ENCODE measurements at regions not wholly inside any gene's neighbourhood (a gene's known extent, or its start where the extent isn't known, plus 50 kb on each side); places are given as distances from the start of the nearest gene placed in this dataset.

DNA sequence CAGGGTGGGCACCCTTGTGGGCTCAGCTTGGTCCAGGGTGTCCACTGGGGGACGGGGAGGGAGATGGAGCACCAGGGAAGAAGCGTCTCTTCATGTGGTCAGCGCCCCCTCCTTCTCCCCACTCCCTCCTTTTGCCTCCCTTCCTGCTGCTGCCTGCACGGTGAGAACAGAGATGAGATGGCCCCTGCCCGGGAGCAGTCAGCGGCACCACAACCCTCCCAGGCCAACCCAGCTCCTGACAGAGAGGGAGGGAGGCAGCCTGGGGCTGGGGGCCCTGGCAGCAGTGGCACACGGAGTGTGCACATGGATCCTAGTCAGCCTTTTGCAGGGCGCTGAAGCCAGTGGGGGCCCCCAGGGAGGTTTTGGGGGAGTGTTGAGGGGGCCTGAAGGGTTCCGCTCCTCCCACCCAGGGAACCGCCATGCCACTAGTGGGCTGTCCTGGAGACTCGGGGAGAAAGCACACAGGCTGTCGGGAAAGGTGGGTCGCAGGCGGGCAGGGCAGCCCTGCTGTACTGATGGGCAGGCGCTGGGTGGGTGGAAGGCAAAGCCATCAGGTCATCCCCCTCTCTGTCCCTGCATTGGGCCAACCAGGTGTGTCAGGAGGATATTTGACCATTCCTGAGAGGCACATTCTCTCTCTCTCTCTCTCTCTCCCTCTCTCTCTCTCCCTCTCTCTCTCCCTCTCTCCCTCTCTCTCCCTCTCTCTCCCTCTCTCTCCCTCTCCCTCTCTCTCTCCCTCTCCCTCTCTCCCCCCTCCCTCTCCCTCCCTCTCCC lies 94.3 kb upstream of the BHLHE23 start:
- no peak for DNase-seq (ENCODE audit: low spot score)

DNA sequence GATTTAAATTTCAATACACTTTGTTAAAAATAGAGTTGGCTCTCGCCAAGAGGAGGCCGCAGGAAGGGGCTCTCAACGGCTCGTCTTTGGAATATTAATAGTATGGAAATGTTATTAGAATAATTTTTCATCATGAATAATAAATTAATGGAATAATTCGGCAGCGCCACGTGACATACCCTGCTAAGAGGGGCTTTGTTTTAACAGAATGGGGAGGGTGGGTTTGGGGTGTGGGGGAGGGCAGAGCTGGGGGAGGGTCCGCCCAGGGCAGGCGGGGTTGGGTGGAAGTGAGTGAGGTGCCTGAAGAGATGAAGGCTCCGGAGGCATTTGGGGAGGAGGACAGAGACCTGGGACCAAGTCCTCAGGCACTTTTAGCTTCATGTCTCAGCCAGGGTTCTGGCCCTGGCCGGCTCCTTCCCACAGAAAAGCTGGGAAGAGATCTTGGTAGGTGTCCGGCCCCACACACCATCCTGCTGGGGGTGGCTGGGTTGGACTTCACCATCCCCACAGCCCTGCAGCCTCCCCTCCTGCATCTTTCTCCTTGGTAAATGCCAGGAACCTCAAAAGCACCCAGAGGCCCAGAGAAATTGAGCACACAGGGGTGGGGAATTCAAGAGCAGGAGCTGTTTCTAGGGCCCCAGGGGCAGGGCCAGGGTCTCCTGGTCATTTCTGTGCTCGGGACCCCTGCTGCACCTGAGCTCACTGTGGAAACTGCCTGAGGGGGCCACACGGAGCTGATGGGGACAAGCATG lies 93.6 kb upstream of the BHLHE23 start:
- no peak for DNase-seq (ENCODE audit: low spot score)

- DNase-seq (ENCODE audit: low spot score), result no peak
These were observed 92.9 kb upstream of the BHLHE23 start for GRCh38 chr20:63099456-63100173.

DNA sequence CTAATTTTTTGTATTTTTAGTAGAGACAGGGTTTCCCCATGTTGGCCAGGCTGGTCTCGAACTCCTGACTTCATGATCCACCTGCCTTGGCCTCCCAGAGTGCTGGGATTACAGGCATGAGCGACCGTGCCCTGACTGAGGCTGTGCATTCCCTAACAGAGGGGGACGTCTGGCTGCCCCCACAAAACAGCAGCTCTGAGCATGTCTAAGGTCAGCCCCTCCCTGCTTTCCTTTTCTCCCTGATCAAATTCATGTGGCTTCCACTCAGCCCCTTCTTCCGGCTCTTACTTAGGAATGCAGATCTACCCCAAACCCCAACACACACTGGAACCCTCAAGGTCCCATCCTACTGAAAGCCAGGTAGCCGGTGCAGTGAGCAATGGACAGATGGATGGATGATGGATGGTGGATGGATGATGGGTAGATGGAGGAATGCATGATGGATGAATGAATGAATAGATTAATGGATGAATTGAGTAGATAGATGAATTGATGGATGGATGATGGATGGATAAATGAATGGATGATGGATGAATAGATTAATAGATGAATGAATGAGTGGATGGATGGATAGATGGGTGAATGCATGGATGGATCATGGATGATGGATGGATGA lies 91.5 kb upstream of the BHLHE23 start:
- no peak for DNase-seq (ENCODE audit: low spot score)

GRCh38 chr20:63097336-63097831 lies 90.6 kb upstream of the BHLHE23 start:
- DNase-seq (ENCODE audit: low spot score), result no peak

DNA sequence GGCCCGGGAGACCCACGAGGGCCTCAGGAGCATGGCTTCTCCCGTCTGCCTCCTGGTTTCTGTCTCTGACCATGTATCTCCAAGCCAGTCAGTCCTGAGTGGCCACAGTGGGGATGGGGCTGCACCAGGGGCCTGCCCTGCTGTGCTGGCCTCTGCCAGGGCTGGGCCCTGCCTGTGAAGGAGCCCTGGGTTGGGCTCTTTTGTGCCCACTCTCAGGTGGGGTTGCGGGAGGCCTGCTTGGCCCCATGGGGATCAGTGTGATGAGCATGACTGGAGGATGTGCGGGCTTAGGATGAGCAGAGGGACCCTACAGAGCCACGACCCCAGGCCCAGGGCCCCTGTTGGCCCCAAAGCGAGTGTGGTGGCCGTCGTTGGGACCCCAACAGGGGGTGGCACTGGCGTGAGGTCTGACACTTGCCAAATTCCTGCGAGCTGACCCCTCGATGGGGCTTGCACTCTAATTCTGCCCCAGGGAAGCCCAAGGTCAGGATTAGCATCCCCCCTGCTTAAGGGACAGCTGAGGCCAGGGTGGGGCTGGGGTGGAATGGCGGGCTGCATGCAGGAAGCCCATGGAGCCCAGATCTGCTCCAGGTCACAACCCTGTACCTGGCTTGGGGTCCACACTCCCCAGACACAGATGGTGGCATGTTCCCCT lies 90.0 kb upstream of the BHLHE23 start:
- no peak for DNase-seq (ENCODE audit: low spot score)

DNA sequence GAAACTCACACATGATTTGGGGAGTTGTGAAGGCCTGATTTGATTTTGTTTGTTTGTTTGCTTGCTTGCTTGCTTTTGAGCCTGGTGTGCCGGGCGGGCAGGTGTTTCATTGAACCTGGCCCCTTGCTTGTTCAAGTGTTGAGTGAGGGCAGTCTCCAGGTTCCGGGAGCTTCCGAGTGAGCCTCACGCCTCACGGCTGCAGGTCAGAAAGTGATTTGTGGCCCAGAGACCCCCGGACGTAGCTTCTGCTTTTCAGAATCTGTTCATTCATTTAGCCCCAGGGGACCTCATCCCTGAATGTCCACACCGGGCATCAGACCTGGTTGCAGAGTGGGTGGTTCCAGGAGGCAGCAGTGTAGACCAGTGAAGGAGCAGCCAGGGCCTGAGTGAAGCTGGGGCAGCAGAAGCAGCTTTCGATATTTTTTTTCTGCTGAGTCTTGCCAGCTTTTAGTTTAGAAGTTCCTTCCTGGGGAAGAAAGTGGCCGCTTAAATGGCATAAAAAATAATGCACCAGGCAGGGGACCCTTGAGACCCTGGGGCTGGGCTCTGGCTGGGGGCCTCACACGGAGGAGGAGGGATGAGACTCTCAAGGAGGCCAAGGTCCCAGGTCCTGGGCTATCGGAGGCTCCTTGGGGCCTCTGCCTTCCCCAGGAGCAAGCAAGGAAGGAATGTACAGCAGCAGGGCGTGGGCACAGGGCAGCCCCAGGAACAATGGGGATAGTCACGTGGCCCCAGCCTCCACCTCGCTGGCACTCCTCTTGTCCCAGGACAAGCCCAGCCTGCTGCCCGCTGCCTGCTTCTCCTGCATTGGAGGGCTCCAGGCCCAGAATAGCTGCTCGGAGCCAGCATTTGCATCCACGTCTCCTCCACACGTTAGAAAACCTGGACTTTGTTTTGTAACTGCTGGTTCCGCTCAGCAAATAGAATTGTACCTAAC lies 89.2 kb upstream of the BHLHE23 start:
- DNase-seq (ENCODE audit: low spot score), result no peak

DNA sequence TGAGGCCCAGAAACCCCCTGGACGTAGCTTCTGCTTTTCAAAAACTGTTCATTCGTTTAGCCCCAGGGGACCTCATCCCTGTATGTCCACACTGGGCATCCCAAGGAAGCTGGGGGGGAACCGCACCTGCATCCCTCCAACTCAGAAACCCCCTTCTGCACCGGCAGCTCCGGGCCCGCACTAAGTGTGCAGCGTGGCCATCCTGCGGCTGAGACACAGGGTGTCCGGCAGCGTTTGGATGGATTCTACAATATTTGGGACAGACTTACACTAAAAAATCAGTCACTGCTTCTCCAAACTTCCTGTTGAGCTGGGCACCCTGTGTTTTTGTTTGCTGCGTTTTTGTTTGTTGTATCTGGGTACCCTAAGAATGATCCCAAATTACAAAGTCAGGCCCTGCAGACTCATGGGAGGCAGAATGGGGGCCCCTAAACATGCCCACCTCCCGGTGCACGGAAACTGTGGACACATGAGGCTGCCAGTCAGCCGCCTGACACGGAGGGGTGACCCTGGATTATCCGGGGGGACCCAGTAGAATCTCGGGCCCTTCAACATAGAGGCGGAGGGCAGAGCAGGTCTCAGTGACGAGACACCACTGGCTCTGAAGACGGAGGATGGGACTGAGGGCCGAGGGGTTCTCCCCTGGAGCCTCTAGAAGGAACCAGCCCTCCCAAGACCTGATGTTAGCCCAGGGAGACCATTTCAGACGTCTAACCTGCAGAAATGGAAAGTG lies 88.2 kb upstream of the BHLHE23 start:
- no peak for DNase-seq (ENCODE audit: low spot score)

GRCh38 chr20:63093966-63094766 lies 87.4 kb upstream of the BHLHE23 start:
- DNase-seq (ENCODE audit: low spot score), result no peak

DNA sequence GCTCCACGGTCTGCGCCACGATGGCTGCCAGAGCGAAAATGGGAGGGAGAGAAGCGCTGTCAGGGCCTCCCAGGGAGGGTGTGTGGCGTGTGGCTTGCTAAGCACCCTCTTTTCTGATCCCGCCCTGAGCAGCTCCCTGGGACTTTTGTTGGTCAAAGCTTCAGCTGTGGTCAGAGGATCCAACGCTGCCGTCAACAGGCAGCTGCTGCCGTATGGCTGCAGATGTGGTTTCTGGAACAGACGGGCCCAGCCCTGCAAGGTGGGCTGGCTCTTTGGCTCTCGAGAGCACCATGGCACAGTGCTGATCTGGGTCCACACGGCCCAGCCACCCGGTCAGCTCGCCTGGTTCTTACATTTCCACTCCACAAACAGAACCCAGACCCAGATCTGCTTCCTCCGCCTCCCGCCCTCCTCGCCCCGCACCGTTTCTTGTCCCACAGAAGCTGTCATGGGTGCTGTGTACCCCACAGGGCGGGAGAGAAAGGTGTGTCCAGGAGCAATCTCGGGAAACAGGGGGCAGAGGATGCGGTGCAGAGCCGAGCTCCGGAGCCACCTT lies 86.0 kb upstream of the BHLHE23 start:
- no peak for DNase-seq (ENCODE audit: low spot score)

GRCh38 chr20:63091901-63092659 lies 85.3 kb upstream of the BHLHE23 start:
- no peak for DNase-seq (ENCODE audit: low spot score)

- DNase-seq (ENCODE audit: low spot score), result no peak
These were observed 84.2 kb upstream of the BHLHE23 start for GRCh38 chr20:63090682-63091571.

DNA sequence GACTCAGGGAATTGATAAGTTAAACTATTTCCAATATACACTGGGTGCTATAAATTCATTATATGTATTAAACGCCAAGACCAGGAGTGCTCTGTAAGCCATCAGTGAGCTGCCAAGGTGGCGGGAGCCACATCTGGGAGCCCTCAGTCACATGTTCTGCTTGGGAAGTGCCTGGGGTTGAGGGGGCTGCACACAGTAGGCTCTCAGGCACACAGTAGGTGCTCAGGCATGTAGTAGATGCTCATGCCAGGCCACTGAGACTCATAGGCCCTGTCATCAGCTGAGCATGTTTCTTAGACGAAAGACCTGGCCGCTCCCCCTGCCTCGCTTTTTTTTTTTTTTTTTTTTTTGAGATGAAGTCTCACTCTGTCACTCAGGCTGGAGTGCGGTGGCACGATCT lies 83.3 kb upstream of the BHLHE23 start:
- no peak for DNase-seq (ENCODE audit: low spot score)

DNA sequence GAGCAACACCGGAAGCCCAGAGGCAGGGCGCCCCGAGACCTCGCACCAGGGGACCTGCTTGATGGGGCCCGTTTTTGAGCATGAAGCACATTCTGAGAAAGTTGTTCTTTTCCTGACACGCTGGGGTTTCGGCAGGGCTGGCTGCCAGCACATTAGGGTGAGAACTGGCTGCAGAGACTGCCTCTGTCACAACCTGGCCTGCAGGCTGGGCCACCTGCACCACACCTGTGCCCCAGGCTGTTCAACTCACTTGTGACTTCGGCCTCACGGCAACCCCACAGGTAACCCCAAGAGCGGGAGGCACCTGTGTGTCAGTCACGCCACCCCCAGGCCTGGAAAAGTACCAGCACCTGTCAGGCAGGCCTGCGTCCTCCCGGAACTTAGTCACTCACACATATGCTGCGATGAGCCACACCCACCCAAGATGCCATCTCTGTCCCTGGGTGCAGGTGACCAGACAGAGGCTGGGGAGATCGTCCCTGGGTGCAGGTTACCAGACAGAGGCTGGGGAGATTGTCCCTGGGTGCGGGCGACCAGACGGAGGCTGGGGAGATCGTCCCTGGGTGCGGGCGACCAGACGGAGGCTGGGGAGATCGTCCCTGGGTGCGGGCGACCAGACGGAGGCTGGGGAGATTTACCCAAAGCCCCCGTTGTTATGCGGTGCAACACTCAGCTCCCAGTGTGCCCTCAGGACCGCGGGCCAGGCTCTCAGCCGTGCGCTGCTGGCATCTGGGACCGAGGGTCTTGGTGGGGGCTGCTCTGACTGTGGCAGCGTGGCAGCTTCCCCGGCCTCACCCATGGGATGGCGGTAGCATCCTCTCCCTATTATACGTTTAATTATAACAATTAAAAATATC lies 82.5 kb upstream of the BHLHE23 start:
- no peak for DNase-seq (ENCODE audit: low spot score)

- DNase-seq (ENCODE audit: low spot score), result no peak
These were observed 81.3 kb upstream of the BHLHE23 start for GRCh38 chr20:63087872-63088680.

All from SK-N-DZ (cell line).